ENCODE measurements at regions not wholly inside any gene's neighbourhood (a gene's known extent, or its start where the extent isn't known, plus 50 kb on each side); places are given as distances from the start of the nearest gene placed in this dataset.

DNA sequence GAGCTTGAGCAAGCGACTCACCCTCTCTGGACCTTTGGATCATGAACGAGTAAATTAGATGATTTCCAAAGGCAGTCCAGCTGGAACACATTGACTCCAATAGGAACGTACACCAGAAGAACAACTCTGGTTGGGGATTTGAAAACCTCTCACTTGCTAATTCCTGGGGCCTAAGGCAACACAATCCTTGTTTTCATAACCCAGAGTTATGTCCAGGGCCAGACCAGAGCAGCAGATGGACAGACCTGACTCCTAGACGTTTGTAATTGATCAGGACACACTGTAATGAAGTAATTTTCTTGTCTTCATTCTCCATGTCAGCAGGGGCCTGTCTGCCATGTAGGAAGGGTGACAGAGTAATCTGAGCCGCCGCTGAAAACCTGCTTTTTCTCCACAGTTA is 283.9 kb downstream of the IDS start:
- Histone ChIP-seq H3K27me3 (no peaks in the 10 kb centered on the region), H3K27ac (no peak overlapping the region), H3K36me3 (no peaks in the 10 kb centered on the region), H3K4me3 (no peak overlapping the region), H3K4me1 (no peaks in the 10 kb centered on the region), H3K9me3 (no peaks in the 10 kb centered on the region)
- DNase-seq (ENCODE audit: low spot score in 2 of 2) = no peak
- TF ChIP-seq, protein P1, sequence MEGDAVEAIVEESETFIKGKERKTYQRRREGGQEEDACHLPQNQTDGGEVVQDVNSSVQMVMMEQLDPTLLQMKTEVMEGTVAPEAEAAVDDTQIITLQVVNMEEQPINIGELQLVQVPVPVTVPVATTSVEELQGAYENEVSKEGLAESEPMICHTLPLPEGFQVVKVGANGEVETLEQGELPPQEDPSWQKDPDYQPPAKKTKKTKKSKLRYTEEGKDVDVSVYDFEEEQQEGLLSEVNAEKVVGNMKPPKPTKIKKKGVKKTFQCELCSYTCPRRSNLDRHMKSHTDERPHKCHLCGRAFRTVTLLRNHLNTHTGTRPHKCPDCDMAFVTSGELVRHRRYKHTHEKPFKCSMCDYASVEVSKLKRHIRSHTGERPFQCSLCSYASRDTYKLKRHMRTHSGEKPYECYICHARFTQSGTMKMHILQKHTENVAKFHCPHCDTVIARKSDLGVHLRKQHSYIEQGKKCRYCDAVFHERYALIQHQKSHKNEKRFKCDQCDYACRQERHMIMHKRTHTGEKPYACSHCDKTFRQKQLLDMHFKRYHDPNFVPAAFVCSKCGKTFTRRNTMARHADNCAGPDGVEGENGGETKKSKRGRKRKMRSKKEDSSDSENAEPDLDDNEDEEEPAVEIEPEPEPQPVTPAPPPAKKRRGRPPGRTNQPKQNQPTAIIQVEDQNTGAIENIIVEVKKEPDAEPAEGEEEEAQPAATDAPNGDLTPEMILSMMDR (IDR thresholded peaks at IDR 0.05) = no peak
- intact Hi-C loops (cut with DNase I) = no loop called here

DNA sequence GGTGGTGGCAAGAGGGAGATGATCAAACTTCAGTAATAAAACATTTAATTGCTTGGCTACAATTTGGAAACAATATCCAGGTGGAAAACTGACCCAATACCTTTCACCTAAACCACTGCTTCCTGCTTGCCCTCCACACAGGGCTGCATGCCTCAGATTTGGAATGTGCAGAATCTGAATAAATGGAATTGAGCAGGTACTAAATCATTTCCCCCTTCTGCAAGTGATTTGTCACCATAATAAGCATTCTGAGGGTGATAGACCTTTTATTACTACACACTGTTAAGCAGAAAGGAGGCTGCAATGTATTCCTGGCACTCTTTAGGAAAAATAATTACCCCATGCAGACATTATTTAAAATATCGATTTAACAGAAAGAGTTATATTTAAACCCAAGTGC is 291.8 kb downstream of the IDS start:
- Histone ChIP-seq H3K4me3 (no peak overlapping the region), H3K4me1 (no peaks in the 10 kb centered on the region), H3K36me3 (no peaks in the 10 kb centered on the region), H3K9me3 (no peaks in the 10 kb centered on the region), H3K27me3 (no peaks in the 10 kb centered on the region), H3K27ac (no peak overlapping the region)
- TF ChIP-seq, protein P1 (IDR thresholded peaks at IDR 0.05) = no peak
- intact Hi-C loops (cut with DNase I) = no loop called here
- DNase-seq (ENCODE audit: low spot score in 2 of 2) = no peak

GRCh38 chrX:149208307-149208706 is 296.8 kb downstream of the IDS start:
- no peaks in the 10 kb centered on the region for H3K36me3 ChIP-seq
- intact Hi-C loops (cut with DNase I) = no loop called here
- H3K4me3 ChIP-seq = no peak overlapping the region
- TF ChIP-seq, protein P1 (IDR thresholded peaks at IDR 0.05) = no peak
- no peak overlapping the region for H3K27ac ChIP-seq
- no peaks in the 10 kb centered on the region for H3K9me3 ChIP-seq
- no peaks in the 10 kb centered on the region for H3K27me3 ChIP-seq
- DNase-seq (ENCODE audit: low spot score in 2 of 2) = no peak
- H3K4me1 ChIP-seq = no peaks in the 10 kb centered on the region

- H3K4me1 ChIP-seq = no peaks in the 10 kb centered on the region
- DNase-seq (ENCODE audit: low spot score in 2 of 2) = no peak
- intact Hi-C loops (cut with DNase I) = no loop called here
- TF ChIP-seq, protein P1 (IDR thresholded peaks at IDR 0.05) = no peak
- H3K4me3 ChIP-seq = no peak overlapping the region
- H3K27me3 ChIP-seq = no peaks in the 10 kb centered on the region
- H3K36me3 ChIP-seq = no peaks in the 10 kb centered on the region
- no peaks in the 10 kb centered on the region for H3K9me3 ChIP-seq
- H3K27ac ChIP-seq = no peak overlapping the region
Observed at GRCh38 chrX:149207518-149207917, 297.6 kb downstream of the IDS start.

DNA sequence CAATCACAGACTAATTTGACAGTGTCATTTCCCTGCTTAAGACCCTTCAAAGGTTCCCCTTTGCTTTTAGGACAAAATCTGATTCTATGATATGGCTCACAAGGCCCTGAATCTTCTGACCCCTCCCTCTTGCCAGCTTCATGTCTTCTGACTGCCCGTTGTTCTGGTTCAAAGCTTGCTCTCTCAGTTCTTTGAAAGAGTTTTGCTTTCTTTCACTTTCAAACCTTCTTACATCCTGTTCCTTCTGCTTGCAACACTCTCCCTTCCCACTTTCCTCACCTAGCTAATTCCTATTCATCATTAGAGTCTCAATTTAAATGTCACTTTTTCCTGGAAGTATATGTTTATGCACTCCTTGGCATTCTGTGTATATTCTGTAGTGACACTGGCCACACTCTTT is 299.2 kb downstream of the IDS start:
- Histone ChIP-seq H3K4me3 (no peak overlapping the region), H3K9me3 (no peaks in the 10 kb centered on the region), H3K36me3 (no peaks in the 10 kb centered on the region), H3K27me3 (no peaks in the 10 kb centered on the region), H3K27ac (no peak overlapping the region), H3K4me1 (no peaks in the 10 kb centered on the region)
- intact Hi-C loops (cut with DNase I) = no loop called here
- TF ChIP-seq, protein P1 (IDR thresholded peaks at IDR 0.05) = no peak
- DNase-seq (ENCODE audit: low spot score in 2 of 2) = no peak

GRCh38 chrX:149205081-149205480 is 300.0 kb downstream of the IDS start:
- no peaks in the 10 kb centered on the region for H3K9me3 ChIP-seq
- TF ChIP-seq, protein P1 (IDR thresholded peaks at IDR 0.05) = no peak
- no peak overlapping the region for H3K4me3 ChIP-seq
- H3K27ac ChIP-seq = no peak overlapping the region
- H3K4me1 ChIP-seq = no peaks in the 10 kb centered on the region
- DNase-seq (ENCODE audit: low spot score in 2 of 2) = no peak
- intact Hi-C loops (cut with DNase I) = no loop called here
- H3K27me3 ChIP-seq = no peaks in the 10 kb centered on the region
- no peaks in the 10 kb centered on the region for H3K36me3 ChIP-seq
